Stomach (tissue), 8 donors: ENCODE measurements at regions not wholly inside any gene's neighbourhood (a gene's known extent, or its start where the extent isn't known, plus 50 kb on each side); places are given as distances from the start of the nearest gene placed in this dataset.

ENCODE experiments used
- DNase-seq, 2 donors: peaks; one replicate each; pipeline versions ENCODE4 v3.0.0 to v3.0.0-alpha.2; 2013 to 2019
- H3K27ac ChIP-seq, 5 donors: fragments of 200-600 bp in 4 of 5; sonication (generic) in 4 of 5; one replicate each; pipeline ENCODE4 v1.5.1; 2013 to 2019; ENCODE audit warnings: mild to moderate bottlenecking in 1 of 5, moderate library complexity in 1 of 5
- H3K27me3 ChIP-seq, 3 donors: fragments of 200-600 bp; sonication (generic); one replicate each; pipeline ENCODE4 v1.5.1; 2017 to 2019; ENCODE audit warnings: mixed run types in 1 of 3
- H3K36me3 ChIP-seq, 4 donors: fragments of 200-600 bp; sonication (generic); 1 replicate in 3 of 4; 2 replicates in 1 of 4; pipeline ENCODE4 v1.5.1; 2016 to 2019
- H3K4me1 ChIP-seq, 4 donors: fragments of 200-600 bp; sonication (generic); one replicate each; pipeline ENCODE4 v1.5.1; 2016 to 2019
- H3K4me3 ChIP-seq, 4 donors: fragments of 200-600 bp; sonication (generic) in 3 of 4; one replicate each; pipeline ENCODE4 v1.5.1; 2016 to 2019; ENCODE audit warnings: mild to moderate bottlenecking in 1 of 4
- H3K9me3 ChIP-seq, 4 donors: fragments of 200-600 bp; sonication (generic); one replicate each; pipeline ENCODE4 v1.5.1; 2016 to 2019
- EP300 ChIP-seq: sonication (generic); formaldehyde crosslinking; IDR thresholded peaks from one replicate; pipeline ENCODE4 v1.6.1; 2017; ENCODE audit warnings: antibody characterized with exemption
- POLR2A ChIP-seq, 4 donors: fragments of 450-650 bp; IDR thresholded peaks; one replicate each; pipeline ENCODE4 v1.6.1; 2016; ENCODE audit warnings: antibody characterized with exemption in 4 of 4, control low read depth in 2 of 4, mild to moderate bottlenecking in 1 of 4, moderate library complexity in 1 of 4
- POLR2AphosphoS5 ChIP-seq, 3 donors: sonication (generic); formaldehyde crosslinking; IDR thresholded peaks; one replicate each; pipeline ENCODE4 v1.6.1; 2016; ENCODE audit warnings: antibody characterized with exemption in 3 of 3
- WGBS, 5 donors: extraction: QIAGEN DNeasy Blood & Tissue Kit in 3 of 5; methylation state at CpG; one replicate each; pipeline versions ENCODE4 v1.1.5 to v1.1.7; 2013 to 2018; 5-methylcytosine and 5-hydroxymethylcytosine counted together
- intact Hi-C: fragments of 100-400 bp; cut with DNase I; formaldehyde crosslinking; loops from one replicate; pipeline ENCODE4 v1.15.1; 2023; ENCODE audit warnings: low total_unique reads
- TF ChIP-seq, protein P1 (sequence below), 7 experiments: fragments of 450-650 bp in 4 of 7; fragments of 200-600 bp in 3 of 7; sonication (generic) in 3 of 7; IDR thresholded peaks; one replicate each; pipeline ENCODE4 v1.5.1; 2016 to 2019; ENCODE audit warnings: antibody characterized with exemption in 7 of 7, control low read depth in 2 of 7, mild to moderate bottlenecking in 1 of 7
- donor health status: healthy with polysubstance abuse.
- donor health status: Bipolar disorder and iron deficiency.
- donor health status: healthy.

DNA sequence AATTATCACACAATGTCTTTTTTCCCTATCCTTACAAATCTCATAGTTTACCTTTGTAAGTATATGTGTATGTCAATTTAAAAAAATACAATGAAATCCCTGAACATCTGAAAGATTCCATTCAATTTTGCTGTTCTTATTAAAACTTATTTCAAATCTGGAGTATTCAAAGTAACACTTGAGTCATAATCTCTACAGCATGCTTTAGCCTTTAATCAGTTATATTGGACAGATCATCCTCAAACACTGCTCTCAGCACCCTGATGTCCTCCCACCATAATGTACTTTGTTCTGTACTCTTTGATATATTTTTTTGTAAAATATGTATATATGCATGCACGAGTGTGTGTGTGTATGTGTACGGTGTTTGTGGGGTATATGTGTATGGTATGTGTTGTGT, 83.0 kb upstream of the RPS6KA2 start:
- Histone ChIP-seq H3K4me3 (no peak overlapping the region), H3K36me3 (no peaks in the 10 kb centered on the region), H3K4me1 (peaks cover 0 to 16% (median 10%) of the 10 kb centered on the region in 4 donors), H3K27me3 (no peaks in the 10 kb centered on the region), H3K27ac (no peak overlapping the region), H3K9me3 (peaks cover 0 to 13% (median 0%) of the 10 kb centered on the region in 4 donors)
- DNase-seq = no peak
- intact Hi-C loops = no loop called here
- TF ChIP-seq POLR2AphosphoS5 (IDR thresholded peaks at IDR 0.05) (no peak), EP300 (no peak), POLR2A (IDR thresholded peaks at IDR 0.05) (no peak)
- TF ChIP-seq, protein P1, sequence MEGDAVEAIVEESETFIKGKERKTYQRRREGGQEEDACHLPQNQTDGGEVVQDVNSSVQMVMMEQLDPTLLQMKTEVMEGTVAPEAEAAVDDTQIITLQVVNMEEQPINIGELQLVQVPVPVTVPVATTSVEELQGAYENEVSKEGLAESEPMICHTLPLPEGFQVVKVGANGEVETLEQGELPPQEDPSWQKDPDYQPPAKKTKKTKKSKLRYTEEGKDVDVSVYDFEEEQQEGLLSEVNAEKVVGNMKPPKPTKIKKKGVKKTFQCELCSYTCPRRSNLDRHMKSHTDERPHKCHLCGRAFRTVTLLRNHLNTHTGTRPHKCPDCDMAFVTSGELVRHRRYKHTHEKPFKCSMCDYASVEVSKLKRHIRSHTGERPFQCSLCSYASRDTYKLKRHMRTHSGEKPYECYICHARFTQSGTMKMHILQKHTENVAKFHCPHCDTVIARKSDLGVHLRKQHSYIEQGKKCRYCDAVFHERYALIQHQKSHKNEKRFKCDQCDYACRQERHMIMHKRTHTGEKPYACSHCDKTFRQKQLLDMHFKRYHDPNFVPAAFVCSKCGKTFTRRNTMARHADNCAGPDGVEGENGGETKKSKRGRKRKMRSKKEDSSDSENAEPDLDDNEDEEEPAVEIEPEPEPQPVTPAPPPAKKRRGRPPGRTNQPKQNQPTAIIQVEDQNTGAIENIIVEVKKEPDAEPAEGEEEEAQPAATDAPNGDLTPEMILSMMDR (IDR thresholded peaks at IDR 0.05) = no peak
- 94 to 100% (median 96%) methylated on average over 2 of the region's 2 CpGs for WGBS, 5 donors

DNA sequence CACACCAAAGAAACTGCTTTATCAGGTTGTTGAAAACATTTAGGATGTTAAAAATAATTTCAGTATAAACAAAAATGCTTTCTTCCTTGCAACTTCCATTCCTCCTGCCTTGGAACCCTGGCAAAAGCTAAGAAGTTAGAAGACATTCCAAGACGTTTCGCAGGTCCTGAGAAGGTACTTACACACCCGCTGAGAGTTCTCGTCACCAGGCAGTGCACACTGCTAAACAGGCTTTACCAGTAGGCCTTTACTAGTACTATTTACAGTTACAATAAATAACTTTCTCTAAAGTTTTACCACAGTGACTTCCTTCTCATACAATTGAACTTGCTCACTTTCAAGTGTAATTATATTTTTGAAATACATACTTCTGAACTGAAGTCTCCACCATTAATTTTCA, 81.4 kb upstream of the RPS6KA2 start:
- Histone ChIP-seq H3K27me3 (no peaks in the 10 kb centered on the region), H3K36me3 (no peaks in the 10 kb centered on the region), H3K4me1 (peaks cover 0 to 14% (median 8%) of the 10 kb centered on the region in 4 donors), H3K9me3 (peaks cover 0 to 13% (median 0%) of the 10 kb centered on the region in 4 donors), H3K4me3 (no peak overlapping the region), H3K27ac (no peak overlapping the region)
- WGBS, 5 donors = 72 to 83% (median 77%) methylated on average over 4 of the region's 4 CpGs
- DNase-seq = no peak
- TF ChIP-seq POLR2A (IDR thresholded peaks at IDR 0.05) (no peak), POLR2AphosphoS5 (IDR thresholded peaks at IDR 0.05) (no peak), EP300 (no peak)
- TF ChIP-seq, protein P1 (IDR thresholded peaks at IDR 0.05) = no peak
- intact Hi-C loops = no loop called here

DNA sequence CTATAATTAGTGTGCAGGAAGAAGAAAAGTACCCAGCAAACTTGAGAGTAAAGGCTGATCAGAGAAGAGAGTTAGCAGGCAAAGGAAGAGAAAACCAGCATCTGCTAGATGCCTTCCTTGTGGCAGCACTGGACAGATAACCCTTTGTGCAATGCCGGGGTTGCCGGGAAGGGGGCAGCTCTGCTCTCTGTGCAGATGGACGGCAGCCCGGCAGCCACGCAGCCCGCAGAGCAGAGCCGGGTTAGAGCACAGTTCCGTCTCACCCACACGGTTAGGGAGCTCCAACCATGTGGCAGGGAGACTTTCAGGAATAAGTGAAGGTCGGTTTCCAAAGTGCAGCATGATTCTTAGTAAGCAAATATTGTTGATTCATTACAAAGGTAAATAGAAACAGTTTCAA, 80.0 kb upstream of the RPS6KA2 start:
- TF ChIP-seq POLR2AphosphoS5 (IDR thresholded peaks at IDR 0.05) (peak in 1 of 3 donors; percentile 26), POLR2A (IDR thresholded peaks at IDR 0.05) (no peak)
- TF ChIP-seq, protein P1 (IDR thresholded peaks at IDR 0.05) = peak in 5 of 7 experiments; percentile 15 to 44 (median 40)
- Histone ChIP-seq H3K27me3 (no peaks in the 10 kb centered on the region), H3K4me3 (no peak overlapping the region), H3K4me1 (peaks cover 0 to 7% (median 3%) of the 10 kb centered on the region in 4 donors), H3K36me3 (no peaks in the 10 kb centered on the region), H3K9me3 (peaks cover 0 to 9% (median 0%) of the 10 kb centered on the region in 4 donors), H3K27ac (peak overlapping the region in 2 of 5 donors; percentile 16 to 47)
- peak; percentile 68 to 77 for DNase-seq
- 8 to 21% (median 15%) methylated on average over 8 to 10 of the region's 10 CpGs for WGBS, 5 donors
- intact Hi-C loops = no loop called here

DNA sequence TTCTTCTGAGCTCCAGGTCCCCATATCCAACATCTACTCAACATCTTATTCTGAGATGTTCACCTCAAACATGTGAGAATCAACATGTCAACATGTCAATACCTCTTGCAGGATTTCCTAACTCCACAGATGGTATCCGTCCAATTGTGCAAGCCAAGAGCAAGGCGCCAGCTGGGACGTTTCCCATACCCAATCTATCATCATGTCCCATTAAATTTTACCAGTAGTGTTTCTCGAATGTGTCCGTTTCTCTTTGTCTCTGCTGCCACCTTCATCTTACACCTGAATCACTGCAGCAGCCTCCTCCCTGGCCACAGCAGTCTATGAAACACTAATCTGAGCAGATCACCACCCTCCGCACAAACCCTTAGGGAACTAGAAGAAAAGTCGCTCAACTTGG, 78.0 kb upstream of the RPS6KA2 start:
- DNase-seq = peak in 1 of 2 donors; percentile 39
- Histone ChIP-seq H3K27me3 (no peaks in the 10 kb centered on the region), H3K36me3 (no peaks in the 10 kb centered on the region), H3K4me1 (peaks cover 0 to 7% (median 3%) of the 10 kb centered on the region in 4 donors), H3K4me3 (no peak overlapping the region), H3K27ac (no peak overlapping the region), H3K9me3 (no peaks in the 10 kb centered on the region)
- 74 to 88% (median 82%) methylated on average over 7 of the region's 7 CpGs for WGBS, 5 donors
- intact Hi-C loops = no loop called here
- no peak for TF ChIP-seq EP300
- TF ChIP-seq, protein P1 (IDR thresholded peaks at IDR 0.05) = no peak
- TF ChIP-seq POLR2A (IDR thresholded peaks at IDR 0.05) = no peak
- TF ChIP-seq POLR2AphosphoS5 (IDR thresholded peaks at IDR 0.05) = no peak
